Ishikawa (cell line): ENCODE measurements at regions not wholly inside any gene's neighbourhood (a gene's known extent, or its start where the extent isn't known, plus 50 kb on each side); places are given as distances from the start of the nearest gene placed in this dataset.

Experiments
- CEBPB ChIP-seq: IDR thresholded peaks from 2 replicates; pipeline ENCODE4 v1.6.1; 2012
- CREB1 ChIP-seq: IDR thresholded peaks from 2 replicates; pipeline ENCODE4 v1.6.1; 2012; ENCODE audit warnings: low read depth
- EGR1 ChIP-seq: IDR thresholded peaks from 2 replicates; pipeline ENCODE4 v1.6.1; 2012
- EP300 ChIP-seq: IDR thresholded peaks from 2 replicates; pipeline ENCODE4 v1.6.1; 2012; ENCODE audit warnings: borderline replicate concordance
- FOXM1 ChIP-seq: IDR thresholded peaks from 2 replicates; pipeline ENCODE4 v1.6.1; 2012; ENCODE audit warnings: low read depth, borderline replicate concordance
- NFIC ChIP-seq: IDR thresholded peaks from 2 replicates; pipeline ENCODE4 v1.6.1; 2012
- RAD21 ChIP-seq: IDR thresholded peaks from 2 replicates; pipeline ENCODE4 v1.6.1; 2012; ENCODE audit warnings: low read depth
- TAF1 ChIP-seq: IDR thresholded peaks from 2 replicates; pipeline ENCODE4 v1.6.1; 2012; ENCODE audit warnings: low read depth, mild to moderate bottlenecking
- TCF12 ChIP-seq: IDR thresholded peaks from 2 replicates; pipeline ENCODE4 v1.6.1; 2012; ENCODE audit warnings: low read depth
- TEAD4 ChIP-seq: IDR thresholded peaks from 2 replicates; pipeline ENCODE4 v1.6.1; 2012
- YY1 ChIP-seq: IDR thresholded peaks from 2 replicates; pipeline ENCODE4 v1.6.1; 2012; ENCODE audit warnings: low read depth
- ZBTB7A ChIP-seq: IDR thresholded peaks from 2 replicates; pipeline ENCODE4 v1.6.1; 2012; ENCODE audit warnings: low read depth
- TF ChIP-seq, protein P1 (sequence below): IDR thresholded peaks from 2 replicates; pipeline ENCODE4 v1.6.1; 2012
- TF ChIP-seq, protein P2 (sequence below): IDR thresholded peaks from 2 replicates; pipeline ENCODE4 v1.6.1; 2012
- TF ChIP-seq, protein P3 (sequence below): IDR thresholded peaks from 2 replicates; pipeline ENCODE4 v1.6.1; 2012; ENCODE audit warnings: low read depth, mild to moderate bottlenecking

DNA sequence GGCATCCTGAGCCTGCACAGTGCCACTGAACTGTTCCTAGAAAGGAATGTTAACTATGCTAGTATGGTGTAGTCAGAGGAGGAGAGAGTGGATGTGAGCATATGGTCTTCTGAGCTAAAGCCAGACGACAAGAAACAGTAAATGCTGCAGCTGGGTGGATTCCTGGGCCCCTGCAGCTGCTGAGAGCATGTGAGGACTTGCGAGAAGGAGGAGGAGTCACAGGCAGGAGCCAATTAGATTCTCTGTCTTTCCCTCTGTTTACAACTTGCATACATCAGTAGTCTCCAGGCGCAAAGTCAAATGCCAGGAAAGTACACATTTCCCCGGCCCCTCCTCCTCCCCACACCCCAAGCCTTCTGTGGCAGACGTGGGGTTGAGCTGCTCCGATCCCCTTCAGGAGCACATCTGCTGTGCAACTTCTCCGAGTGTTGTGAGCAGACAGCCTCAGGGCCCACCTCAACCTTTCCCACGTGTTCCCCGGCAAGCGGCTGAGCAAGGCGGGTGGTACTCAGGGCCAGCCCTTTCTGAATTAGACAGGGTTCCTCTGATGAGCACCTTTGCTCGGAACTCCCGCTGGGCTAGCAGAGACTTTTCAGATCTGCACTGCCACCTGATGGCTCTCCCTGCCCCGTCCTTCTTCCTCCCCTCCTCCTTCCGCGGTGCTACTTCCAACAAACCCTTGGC lies 108.7 kb upstream of the ATP6AP2 start:
- TF ChIP-seq TAF1 (no peak), RAD21 (peak; percentile 39), YY1 (no peak), TEAD4 (peak; percentile 39), CEBPB (no peak)
- TF ChIP-seq, protein P1, sequence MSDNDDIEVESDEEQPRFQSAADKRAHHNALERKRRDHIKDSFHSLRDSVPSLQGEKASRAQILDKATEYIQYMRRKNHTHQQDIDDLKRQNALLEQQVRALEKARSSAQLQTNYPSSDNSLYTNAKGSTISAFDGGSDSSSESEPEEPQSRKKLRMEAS, result peak; percentile 52
- TF ChIP-seq, protein P2, sequence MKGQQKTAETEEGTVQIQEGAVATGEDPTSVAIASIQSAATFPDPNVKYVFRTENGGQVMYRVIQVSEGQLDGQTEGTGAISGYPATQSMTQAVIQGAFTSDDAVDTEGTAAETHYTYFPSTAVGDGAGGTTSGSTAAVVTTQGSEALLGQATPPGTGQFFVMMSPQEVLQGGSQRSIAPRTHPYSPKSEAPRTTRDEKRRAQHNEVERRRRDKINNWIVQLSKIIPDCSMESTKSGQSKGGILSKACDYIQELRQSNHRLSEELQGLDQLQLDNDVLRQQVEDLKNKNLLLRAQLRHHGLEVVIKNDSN, result peak; percentile 1; the same call in 1 of the 2 replicates
- TF ChIP-seq, protein P3, sequence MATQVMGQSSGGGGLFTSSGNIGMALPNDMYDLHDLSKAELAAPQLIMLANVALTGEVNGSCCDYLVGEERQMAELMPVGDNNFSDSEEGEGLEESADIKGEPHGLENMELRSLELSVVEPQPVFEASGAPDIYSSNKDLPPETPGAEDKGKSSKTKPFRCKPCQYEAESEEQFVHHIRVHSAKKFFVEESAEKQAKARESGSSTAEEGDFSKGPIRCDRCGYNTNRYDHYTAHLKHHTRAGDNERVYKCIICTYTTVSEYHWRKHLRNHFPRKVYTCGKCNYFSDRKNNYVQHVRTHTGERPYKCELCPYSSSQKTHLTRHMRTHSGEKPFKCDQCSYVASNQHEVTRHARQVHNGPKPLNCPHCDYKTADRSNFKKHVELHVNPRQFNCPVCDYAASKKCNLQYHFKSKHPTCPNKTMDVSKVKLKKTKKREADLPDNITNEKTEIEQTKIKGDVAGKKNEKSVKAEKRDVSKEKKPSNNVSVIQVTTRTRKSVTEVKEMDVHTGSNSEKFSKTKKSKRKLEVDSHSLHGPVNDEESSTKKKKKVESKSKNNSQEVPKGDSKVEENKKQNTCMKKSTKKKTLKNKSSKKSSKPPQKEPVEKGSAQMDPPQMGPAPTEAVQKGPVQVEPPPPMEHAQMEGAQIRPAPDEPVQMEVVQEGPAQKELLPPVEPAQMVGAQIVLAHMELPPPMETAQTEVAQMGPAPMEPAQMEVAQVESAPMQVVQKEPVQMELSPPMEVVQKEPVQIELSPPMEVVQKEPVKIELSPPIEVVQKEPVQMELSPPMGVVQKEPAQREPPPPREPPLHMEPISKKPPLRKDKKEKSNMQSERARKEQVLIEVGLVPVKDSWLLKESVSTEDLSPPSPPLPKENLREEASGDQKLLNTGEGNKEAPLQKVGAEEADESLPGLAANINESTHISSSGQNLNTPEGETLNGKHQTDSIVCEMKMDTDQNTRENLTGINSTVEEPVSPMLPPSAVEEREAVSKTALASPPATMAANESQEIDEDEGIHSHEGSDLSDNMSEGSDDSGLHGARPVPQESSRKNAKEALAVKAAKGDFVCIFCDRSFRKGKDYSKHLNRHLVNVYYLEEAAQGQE, result no peak

DNA sequence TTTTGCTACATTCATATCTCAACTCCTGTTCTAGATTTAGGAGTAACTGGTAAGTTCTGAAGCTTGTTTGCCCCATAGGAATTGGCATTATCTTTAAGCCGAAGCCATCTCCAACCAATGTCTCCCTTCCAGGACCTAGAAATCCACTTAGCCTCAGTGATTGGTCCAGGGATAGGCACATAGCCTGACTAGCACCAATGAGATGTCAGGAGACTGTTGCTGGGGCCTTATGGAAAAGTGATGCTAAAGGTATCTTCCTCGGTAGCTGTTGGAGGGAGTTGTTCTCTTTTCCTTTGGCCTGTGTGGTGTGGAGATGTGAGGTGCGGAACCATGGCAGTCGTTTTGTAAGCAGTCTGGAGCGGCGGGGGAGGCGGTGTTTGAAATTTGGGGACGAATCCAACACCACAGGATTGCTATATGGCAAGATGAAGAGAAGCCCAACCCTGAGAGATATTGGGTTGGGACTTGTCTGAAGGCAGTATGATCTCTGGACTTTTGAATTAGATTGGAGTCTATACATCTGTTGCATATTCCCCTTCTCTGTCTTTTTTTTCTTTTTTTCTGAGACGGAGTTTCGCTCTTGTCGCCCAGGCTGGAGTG lies 109.8 kb upstream of the ATP6AP2 start:
- TF ChIP-seq TCF12, result no peak
- TF ChIP-seq CREB1, result no peak
- TF ChIP-seq YY1, result no peak
- TF ChIP-seq FOXM1, result no peak
- TF ChIP-seq, protein P3, result no peak
- TF ChIP-seq, protein P2, result no peak
- TF ChIP-seq TEAD4, result no peak
- no peak for TF ChIP-seq CEBPB
- no peak for TF ChIP-seq NFIC
- no peak for TF ChIP-seq RAD21
- TF ChIP-seq, protein P1, result no peak
- TF ChIP-seq TAF1, result no peak

DNA sequence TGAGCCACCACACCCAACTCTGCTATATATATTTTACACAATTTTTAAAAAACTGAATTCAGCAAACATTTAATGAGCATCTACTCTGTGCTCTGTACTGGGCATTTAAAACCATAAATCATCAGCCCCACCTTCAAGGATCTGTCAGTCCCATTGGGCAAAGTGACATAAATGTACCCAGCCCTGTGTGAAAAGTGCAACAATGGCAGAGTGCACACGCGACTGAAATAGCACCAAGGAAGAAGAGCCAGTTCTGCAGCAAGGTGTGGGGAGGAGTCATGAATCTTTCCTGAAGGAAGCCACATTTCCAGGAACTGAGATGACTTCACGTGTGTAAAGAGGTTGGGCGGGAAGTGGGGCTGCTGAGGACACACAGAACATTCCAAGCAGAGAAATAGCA lies 111.5 kb upstream of the ATP6AP2 start:
- TF ChIP-seq NFIC (no peak), EGR1 (no peak), FOXM1 (no peak), EP300 (no peak), YY1 (no peak), TAF1 (no peak), ZBTB7A (no peak), RAD21 (no peak)
- TF ChIP-seq, protein P1, result no peak
- TF ChIP-seq, protein P2, result no peak

DNA sequence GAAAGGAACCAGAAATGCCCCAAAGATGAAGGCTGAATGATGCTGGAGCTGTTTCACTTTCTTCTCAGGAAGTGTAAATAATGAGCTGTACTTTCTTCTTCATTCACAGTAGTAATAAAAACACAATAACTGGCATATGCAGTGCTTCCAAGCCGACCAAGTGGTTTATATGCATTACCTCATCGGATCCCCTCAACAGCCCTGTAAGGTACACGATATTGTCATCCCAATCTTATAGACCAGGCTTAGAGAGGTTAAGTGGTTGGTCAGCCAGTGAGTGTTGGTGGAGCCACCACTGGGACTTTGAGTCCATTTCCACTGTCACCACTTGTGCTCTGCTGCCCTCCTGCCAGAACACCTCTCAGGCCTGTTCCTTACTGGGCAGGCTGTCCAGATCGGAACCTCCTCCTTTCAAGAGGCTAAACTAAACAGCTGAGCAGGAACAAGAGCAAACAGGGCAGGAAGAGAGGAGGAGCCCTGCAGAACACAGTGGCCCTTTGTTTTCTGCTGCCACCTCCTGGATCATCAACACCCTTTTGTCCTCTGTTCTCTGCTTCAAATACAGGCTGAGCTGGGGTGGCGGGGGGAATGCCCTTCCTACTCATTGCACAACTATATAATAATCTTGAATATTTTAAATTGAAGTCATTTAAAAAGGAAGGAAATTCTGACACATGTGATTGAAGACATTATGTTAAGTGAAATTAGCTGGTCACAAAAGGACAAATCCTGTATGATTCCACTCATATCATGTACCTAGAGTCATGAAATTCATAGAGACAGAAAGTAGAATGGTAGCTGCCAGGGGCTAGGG lies 112.5 kb upstream of the ATP6AP2 start:
- TF ChIP-seq CEBPB (peak; percentile 16; the same call in 1 of the 2 replicates), RAD21 (peak; percentile 74)
- TF ChIP-seq, protein P3, result no peak
